Progenitor cell of endocrine pancreas (in vitro differentiated cells): ENCODE measurements at regions not wholly inside any gene's neighbourhood (a gene's known extent, or its start where the extent isn't known, plus 50 kb on each side); places are given as distances from the start of the nearest gene placed in this dataset.

Experiments used
- DNase-seq: peaks from one replicate; pipeline ENCODE4 v3.0.0; 2021; ENCODE audit warnings: low spot score; ENCODE audit not compliant: unreplicated experiment
- H3K27ac Mint-ChIP-seq: 2 replicates; pipeline ENCODE4 v1.8.0; 2021; ENCODE audit warnings: mild to moderate bottlenecking, moderate library complexity, mixed read lengths
- H3K27me3 Mint-ChIP-seq: 2 replicates; pipeline ENCODE4 v1.8.0; 2021; ENCODE audit warnings: mixed read lengths
- H3K36me3 Mint-ChIP-seq: 2 replicates; pipeline ENCODE4 v1.8.0; 2022; ENCODE audit warnings: mixed read lengths; ENCODE audit not compliant: insufficient read depth
- H3K4me1 Mint-ChIP-seq: 2 replicates; pipeline ENCODE4 v1.8.0; 2021; ENCODE audit warnings: low read depth, mixed read lengths
- H3K4me3 Mint-ChIP-seq: 2 replicates; pipeline ENCODE4 v1.8.0; 2021; ENCODE audit warnings: low read depth, mild to moderate bottlenecking, moderate library complexity, mixed read lengths
- H3K9me3 Mint-ChIP-seq: 2 replicates; pipeline ENCODE4 v1.8.0; 2021; ENCODE audit warnings: low read depth, mixed read lengths
- TF ChIP-seq, protein P1 (sequence below): fragments of 200-600 bp; sonication (generic); IDR thresholded peaks from one replicate; pipeline ENCODE4 v1.5.0; 2021; ENCODE audit warnings: antibody characterized with exemption, mild to moderate bottlenecking; ENCODE audit not compliant: unreplicated experiment

DNA sequence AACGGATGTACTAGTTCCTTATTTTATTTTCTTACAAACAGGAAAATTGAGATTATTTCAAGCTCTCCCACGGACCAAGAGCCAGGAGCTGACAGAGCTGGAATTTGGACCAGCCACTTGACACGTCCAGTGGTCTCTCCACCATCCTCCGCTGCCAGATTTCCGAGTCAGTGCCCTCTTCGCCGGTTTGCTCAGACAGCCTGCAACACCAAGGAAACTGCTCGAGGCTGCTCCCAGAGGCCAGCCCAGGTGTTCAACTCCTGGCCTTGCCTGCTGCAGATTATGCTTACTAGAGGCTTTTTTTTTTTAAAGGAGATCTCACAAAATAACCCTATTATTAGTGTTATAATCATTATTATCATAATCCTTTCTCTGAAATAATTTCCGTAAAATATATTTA lies 779.8 kb downstream of the RNF144A start:
- Mint-ChIP-seq H3K4me1 (peaks cover 19% of the 10 kb centered on the region), H3K27ac (no peak overlapping the region), H3K36me3 (no peaks in the 10 kb centered on the region), H3K4me3 (no peak overlapping the region), H3K27me3 (no peaks in the 10 kb centered on the region), H3K9me3 (peaks cover 4% of the 10 kb centered on the region)
- TF ChIP-seq, protein P1, sequence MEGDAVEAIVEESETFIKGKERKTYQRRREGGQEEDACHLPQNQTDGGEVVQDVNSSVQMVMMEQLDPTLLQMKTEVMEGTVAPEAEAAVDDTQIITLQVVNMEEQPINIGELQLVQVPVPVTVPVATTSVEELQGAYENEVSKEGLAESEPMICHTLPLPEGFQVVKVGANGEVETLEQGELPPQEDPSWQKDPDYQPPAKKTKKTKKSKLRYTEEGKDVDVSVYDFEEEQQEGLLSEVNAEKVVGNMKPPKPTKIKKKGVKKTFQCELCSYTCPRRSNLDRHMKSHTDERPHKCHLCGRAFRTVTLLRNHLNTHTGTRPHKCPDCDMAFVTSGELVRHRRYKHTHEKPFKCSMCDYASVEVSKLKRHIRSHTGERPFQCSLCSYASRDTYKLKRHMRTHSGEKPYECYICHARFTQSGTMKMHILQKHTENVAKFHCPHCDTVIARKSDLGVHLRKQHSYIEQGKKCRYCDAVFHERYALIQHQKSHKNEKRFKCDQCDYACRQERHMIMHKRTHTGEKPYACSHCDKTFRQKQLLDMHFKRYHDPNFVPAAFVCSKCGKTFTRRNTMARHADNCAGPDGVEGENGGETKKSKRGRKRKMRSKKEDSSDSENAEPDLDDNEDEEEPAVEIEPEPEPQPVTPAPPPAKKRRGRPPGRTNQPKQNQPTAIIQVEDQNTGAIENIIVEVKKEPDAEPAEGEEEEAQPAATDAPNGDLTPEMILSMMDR, result no peak
- no peak for DNase-seq

DNA sequence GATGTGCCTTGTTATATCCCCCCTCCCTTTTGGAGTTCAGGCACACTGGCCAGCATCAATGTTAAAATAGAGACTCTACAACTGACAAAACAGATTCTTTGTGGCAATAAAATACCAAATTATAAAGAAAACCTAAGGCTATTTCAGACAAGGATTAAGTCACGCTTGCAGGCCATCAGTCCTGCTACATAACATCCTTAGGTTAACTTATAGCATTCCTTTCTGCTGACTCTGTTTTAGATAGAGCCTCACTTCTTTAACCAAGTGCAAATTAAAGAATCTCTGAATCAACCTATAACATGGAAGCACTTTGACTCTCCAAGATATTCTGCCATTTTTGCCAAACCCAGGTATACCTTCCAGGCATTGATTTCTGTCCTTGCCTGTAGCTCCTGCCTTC lies 784.6 kb downstream of the RNF144A start:
- Mint-ChIP-seq H3K27ac (no peak overlapping the region), H3K9me3 (peaks cover 7% of the 10 kb centered on the region), H3K36me3 (no peaks in the 10 kb centered on the region), H3K4me1 (peaks cover 10% of the 10 kb centered on the region), H3K4me3 (no peak overlapping the region), H3K27me3 (peaks cover 4% of the 10 kb centered on the region)
- TF ChIP-seq, protein P1, result no peak
- DNase-seq, result no peak

- H3K36me3 Mint-ChIP-seq, result no peaks in the 10 kb centered on the region
- peaks cover 10% of the 10 kb centered on the region for H3K4me1 Mint-ChIP-seq
- DNase-seq, result no peak
- no peak overlapping the region for H3K4me3 Mint-ChIP-seq
- no peak overlapping the region for H3K27ac Mint-ChIP-seq
- peaks cover 7% of the 10 kb centered on the region for H3K9me3 Mint-ChIP-seq
- peaks cover 7% of the 10 kb centered on the region for H3K27me3 Mint-ChIP-seq
- TF ChIP-seq, protein P1, result no peak
These were observed 785.8 kb downstream of the RNF144A start for GRCh38 chr2:7703048-7703447.

GRCh38 chr2:7703543-7704144 lies 786.4 kb downstream of the RNF144A start:
- Mint-ChIP-seq H3K4me3 (no peak overlapping the region), H3K9me3 (peaks cover 7% of the 10 kb centered on the region), H3K36me3 (no peaks in the 10 kb centered on the region), H3K27ac (no peak overlapping the region), H3K4me1 (peaks cover 10% of the 10 kb centered on the region), H3K27me3 (peaks cover 7% of the 10 kb centered on the region)
- no peak for DNase-seq
- TF ChIP-seq, protein P1, result no peak

DNA sequence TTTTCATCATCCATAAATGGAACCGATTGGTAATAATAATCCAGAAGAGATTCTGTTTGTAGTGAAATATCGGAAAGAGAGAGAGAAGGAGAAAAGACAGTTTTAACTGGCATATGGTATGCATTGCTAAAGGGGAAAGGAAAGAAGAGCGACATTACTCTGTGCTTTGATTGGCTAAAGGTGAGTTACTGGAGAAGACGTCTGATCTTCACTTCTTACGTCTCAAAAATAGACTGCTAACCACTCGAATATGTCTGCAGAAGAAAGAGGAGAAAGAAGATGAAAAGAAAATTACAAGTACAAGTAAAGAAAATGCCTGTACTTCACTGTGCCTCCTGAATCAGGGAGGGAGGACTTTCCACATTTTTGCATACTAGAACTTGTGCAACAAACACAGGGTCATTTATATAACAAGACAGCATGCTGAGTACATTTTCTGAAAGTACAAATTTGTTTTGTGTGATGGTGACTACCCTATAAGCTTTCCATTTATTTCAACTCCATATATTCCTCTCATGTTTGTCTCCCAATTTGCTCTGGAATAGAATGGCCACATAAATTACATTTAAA lies 787.2 kb downstream of the RNF144A start:
- TF ChIP-seq, protein P1, result no peak

More for the DNA sequence above, 787.2 kb downstream of the RNF144A start:
- Mint-ChIP-seq H3K27me3 (peaks cover 7% of the 10 kb centered on the region), H3K4me3 (no peak overlapping the region), H3K36me3 (no peaks in the 10 kb centered on the region), H3K4me1 (peaks cover 10% of the 10 kb centered on the region), H3K27ac (no peak overlapping the region), H3K9me3 (peaks cover 7% of the 10 kb centered on the region)
- DNase-seq, result no peak
